NT2/D1 (cell line): ENCODE measurements at regions not wholly inside any gene's neighbourhood (a gene's known extent, or its start where the extent isn't known, plus 50 kb on each side); places are given as distances from the start of the nearest gene placed in this dataset.

ENCODE experiments used
- SUZ12 ChIP-seq: IDR thresholded peaks from 2 replicates; pipeline ENCODE4 v1.6.1; 2011; ENCODE audit not compliant: insufficient read length, insufficient read depth; ENCODE audit errors: extremely low read depth
- ZNF274 ChIP-seq: IDR thresholded peaks from 2 replicates; pipeline ENCODE4 v1.6.1; 2011; ENCODE audit warnings: mild to moderate bottlenecking, low read depth, low read length

- no peak for TF ChIP-seq ZNF274
- no peak for TF ChIP-seq SUZ12
Observed at GRCh38 chr5:82564963-82565362, 286.8 kb upstream of the RPS23 start.
